ENCODE measurements at regions not wholly inside any gene's neighbourhood (a gene's known extent, or its start where the extent isn't known, plus 50 kb on each side); places are given as distances from the start of the nearest gene placed in this dataset.

DNA sequence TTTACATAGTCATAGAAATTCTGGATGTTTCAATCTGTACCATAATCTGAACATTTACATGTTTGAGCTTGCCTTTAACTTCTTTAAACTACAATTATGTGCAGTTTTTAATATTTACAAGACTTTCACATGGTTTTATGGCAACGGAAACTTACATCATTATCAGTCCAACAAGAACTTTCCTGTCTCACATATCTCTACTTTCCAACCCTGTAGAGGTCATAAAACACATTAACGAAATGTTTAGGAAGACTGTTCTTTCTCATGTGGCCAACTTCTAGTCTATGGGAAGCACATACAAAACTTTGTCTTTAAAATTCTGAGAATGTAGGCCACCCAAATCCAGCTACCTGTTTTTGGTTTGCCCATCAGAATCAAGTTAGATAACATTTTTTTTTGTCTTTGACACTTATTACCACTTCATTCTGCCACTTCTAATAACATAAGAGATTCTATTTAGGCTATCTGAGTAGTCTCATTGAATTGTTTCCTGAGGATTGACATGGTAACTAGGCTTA, 693.2 kb downstream of the KCNJ3 start:
- DNase-seq (ENCODE audit: low read depth) = no peak
- in situ Hi-C loops (cut with HindIII; ENCODE audit: low sequenced_read_pairs) = loop anchor here (25.0 kb wide), 1 partner anchor 1196 kb away; no protein-coding TSS in a partner anchor
- H3K4me3 ChIP-seq (ENCODE audit: low read depth, low read length) = no peak overlapping the region
- TF ChIP-seq, protein P1, sequence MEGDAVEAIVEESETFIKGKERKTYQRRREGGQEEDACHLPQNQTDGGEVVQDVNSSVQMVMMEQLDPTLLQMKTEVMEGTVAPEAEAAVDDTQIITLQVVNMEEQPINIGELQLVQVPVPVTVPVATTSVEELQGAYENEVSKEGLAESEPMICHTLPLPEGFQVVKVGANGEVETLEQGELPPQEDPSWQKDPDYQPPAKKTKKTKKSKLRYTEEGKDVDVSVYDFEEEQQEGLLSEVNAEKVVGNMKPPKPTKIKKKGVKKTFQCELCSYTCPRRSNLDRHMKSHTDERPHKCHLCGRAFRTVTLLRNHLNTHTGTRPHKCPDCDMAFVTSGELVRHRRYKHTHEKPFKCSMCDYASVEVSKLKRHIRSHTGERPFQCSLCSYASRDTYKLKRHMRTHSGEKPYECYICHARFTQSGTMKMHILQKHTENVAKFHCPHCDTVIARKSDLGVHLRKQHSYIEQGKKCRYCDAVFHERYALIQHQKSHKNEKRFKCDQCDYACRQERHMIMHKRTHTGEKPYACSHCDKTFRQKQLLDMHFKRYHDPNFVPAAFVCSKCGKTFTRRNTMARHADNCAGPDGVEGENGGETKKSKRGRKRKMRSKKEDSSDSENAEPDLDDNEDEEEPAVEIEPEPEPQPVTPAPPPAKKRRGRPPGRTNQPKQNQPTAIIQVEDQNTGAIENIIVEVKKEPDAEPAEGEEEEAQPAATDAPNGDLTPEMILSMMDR (IDR thresholded peaks at IDR 0.05; ENCODE audit: low read depth, low read length, missing control alignments) = no peak

DNA sequence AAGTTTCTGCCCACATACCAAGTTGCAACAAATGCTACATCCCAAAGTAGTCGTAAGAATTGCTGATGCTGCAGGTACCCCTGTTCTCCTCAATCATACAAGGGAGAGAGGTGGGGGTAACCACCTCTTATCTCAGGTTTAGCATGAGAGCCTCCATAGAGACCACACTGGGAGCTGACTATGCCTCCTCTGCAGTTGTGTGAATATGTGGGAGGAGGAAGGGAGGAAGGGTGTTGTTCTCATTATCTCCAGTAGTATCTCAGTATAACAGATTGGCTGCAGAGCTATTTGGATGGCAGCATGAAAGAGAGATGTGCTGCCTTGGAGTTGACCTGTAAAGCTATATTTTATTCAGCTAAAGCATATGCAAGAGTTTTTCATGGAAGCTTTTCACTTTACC, 690.7 kb downstream of the KCNJ3 start:
- H3K4me3 ChIP-seq (ENCODE audit: low read depth, low read length) = no peak overlapping the region
- DNase-seq (ENCODE audit: low read depth) = no peak
- in situ Hi-C loops (cut with HindIII; ENCODE audit: low sequenced_read_pairs) = loop anchor here (25.0 kb wide), 1 partner anchor 1198 kb away; no protein-coding TSS in a partner anchor
- TF ChIP-seq, protein P1 (IDR thresholded peaks at IDR 0.05; ENCODE audit: low read depth, low read length, missing control alignments) = no peak

DNA sequence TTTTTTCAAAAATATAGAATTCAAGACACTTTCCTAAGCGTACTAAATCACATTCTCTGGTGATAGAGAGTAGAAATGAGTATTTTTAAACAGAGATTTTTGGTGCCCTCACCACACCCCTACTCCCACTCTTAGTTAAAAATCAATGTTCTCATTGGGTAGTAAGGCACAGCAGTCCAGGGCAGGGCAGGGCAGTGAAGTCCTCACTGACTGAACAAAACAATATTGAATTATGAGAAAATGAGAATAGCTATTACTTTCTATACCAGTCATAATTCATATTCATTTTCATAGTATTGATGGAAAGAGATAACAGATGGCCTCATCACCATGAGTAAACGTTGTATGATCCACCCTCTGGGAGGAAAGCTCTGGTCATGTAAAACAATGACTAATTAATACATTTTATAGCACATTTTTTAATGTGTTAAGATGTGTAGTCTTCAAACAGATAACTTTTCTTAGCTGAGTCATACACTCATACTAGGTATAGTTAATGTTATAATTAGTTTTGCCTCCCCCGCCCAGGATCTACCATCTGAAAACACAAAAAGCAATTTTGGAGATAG, 686.1 kb downstream of the KCNJ3 start:
- no peak overlapping the region for H3K4me3 ChIP-seq (ENCODE audit: low read depth, low read length)
- no peak for DNase-seq (ENCODE audit: low read depth)
- in situ Hi-C loops (cut with HindIII; ENCODE audit: low sequenced_read_pairs) = loop anchor here (25.0 kb wide), 1 partner anchor 1203 kb away; no protein-coding TSS in a partner anchor
- TF ChIP-seq, protein P1 (IDR thresholded peaks at IDR 0.05; ENCODE audit: low read depth, low read length, missing control alignments) = no peak

DNA sequence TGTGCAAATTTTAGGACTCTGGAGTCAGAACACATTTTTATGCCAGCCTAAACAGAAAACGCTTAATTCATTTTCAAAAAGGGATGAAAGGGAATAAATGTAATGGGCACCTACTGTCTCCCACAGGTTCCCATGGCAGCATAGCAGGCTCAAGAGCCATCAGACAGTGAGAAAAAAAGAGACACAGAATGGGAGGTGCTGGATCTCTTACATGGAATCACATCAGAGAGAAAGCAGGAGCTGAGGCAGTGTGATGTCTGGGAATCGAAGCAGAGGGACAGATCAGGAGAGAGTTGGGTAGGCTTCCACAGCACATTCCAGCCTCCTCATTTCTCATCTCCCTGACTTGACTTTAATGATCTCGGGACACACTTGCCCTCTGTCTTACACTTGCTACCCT, 684.3 kb downstream of the KCNJ3 start:
- in situ Hi-C loops (cut with HindIII; ENCODE audit: low sequenced_read_pairs) = loop anchor here (25.0 kb wide), 1 partner anchor 1205 kb away; no protein-coding TSS in a partner anchor
- TF ChIP-seq, protein P1 (IDR thresholded peaks at IDR 0.05; ENCODE audit: low read depth, low read length, missing control alignments) = no peak
- DNase-seq (ENCODE audit: low read depth) = no peak
- H3K4me3 ChIP-seq (ENCODE audit: low read depth, low read length) = no peak overlapping the region

DNA sequence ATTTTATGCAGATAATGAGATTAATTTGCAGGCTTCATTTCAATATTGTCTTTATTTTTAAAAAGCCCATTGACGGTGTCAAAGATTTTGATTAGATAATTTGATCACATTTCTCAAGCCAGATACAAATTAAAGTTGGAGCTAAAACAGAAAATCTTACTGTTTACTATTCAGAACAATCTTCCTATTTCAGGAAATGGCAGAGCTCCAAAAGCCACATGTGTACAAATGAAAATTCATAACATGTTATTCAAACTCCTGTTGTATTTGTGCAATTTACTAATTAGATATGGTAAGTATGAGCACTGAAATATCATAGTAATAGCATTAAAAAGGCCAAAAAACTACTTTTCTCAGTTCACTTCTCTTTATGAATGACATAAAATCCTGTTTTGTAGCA, 682.9 kb downstream of the KCNJ3 start:
- TF ChIP-seq, protein P1 (IDR thresholded peaks at IDR 0.05; ENCODE audit: low read depth, low read length, missing control alignments) = no peak
- no peak for DNase-seq (ENCODE audit: low read depth)
- H3K4me3 ChIP-seq (ENCODE audit: low read depth, low read length) = no peak overlapping the region
- in situ Hi-C loops (cut with HindIII; ENCODE audit: low sequenced_read_pairs) = loop anchor here (25.0 kb wide), 1 partner anchor 1206 kb away; no protein-coding TSS in a partner anchor

DNA sequence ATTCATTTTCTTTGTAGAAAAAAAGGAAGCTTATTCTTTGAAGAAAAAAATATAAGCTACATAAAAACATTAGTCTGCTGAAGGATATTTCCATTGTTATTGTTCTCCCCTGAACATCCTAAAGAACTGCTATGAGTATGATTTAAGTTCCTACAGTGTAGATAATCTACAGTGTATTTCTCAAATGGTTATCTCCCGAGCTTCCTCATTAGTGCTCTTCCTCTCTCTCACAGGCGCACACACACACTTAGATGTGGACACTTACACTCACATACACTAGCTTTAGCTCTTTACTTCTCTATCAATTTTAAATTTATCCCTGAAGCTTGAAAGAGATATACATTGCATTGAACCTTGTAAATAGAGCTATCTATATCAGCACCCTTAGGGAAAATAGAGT, 681.0 kb downstream of the KCNJ3 start:
- DNase-seq (ENCODE audit: low read depth) = no peak
- TF ChIP-seq, protein P1 (IDR thresholded peaks at IDR 0.05; ENCODE audit: low read depth, low read length, missing control alignments) = no peak
- in situ Hi-C loops (cut with HindIII; ENCODE audit: low sequenced_read_pairs) = loop anchor here (5.0 to 25.0 kb wide), 2 partner anchors 1208 to 1813 kb away; no protein-coding TSS in a partner anchor
- no peak overlapping the region for H3K4me3 ChIP-seq (ENCODE audit: low read depth, low read length)

Data from astrocyte of the cerebellum (primary cell).